GM18505 (cell line): ENCODE measurements at regions not wholly inside any gene's neighbourhood (a gene's known extent, or its start where the extent isn't known, plus 50 kb on each side); places are given as distances from the start of the nearest gene placed in this dataset.
"Not testable (repeated sequence)": the region's sequence is repeated elsewhere in the genome, so short reads cannot be mapped to it uniquely, and the experiment has no call there.

ENCODE experiments used
- ATAC-seq: cut with Tn5 transposase; IDR thresholded peaks from one replicate; pipeline ENCODE4 v1.9.1; 2021; ENCODE audit not compliant: unreplicated experiment
- POLR2A ChIP-seq: IDR thresholded peaks from 4 replicates; pipeline ENCODE4 v1.6.1; 2011; ENCODE audit warnings: borderline replicate concordance; ENCODE audit not compliant: insufficient read depth, insufficient read length; ENCODE audit errors: extremely low read depth

DNA sequence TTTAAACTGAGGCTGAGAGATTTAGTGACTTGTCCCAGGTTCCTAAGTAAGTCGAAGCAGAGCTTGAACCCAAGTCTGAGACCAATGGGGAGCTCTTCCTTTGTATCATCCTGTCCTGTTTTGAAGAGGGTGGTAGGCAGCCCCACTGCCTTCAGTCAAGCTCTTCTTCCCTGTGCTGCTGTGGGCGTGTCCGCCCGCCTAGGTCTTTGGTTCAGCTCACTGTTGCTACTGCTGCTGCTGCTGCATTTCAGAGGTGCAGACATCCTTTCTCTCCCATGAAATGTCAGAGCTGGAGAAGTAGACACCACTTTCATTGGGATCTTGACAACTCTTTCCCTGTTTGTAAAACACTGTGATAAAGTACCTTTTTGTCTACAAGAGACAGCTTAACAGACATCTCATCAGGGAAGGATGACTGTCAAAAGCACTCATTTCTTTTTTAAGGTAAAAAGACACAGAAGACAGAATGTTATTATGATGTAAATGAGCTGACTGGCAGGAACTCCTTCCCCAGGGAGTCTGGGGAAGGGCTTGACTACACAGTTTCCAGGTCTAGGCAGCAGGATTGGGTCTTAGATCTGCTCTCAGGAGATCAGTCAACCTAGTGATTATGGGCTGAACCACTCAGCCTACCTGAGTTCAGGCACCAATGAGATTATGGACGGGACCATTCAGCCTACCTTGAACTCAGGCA is 91.7 kb upstream of the TRIB2 start:
- no peak for TF ChIP-seq POLR2A
- no peak for ATAC-seq

DNA sequence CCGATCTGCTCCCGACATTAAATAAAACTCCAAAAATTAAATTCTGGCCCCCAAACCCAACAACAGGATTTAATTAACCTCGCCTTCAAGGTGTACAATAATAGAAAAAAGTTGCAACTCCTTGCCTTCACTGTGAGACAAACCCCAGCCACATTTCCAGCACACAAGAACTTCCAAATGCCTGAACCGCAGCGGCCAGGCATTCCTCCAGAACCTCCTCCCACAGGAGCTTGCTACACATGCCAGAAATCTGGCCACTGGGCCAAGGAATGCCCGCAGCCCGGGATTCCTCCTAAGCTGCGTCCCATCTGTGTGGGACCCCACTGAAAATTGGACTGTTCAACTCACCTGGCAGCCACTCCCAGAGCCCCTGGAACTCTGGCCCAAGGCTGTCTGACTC is 88.2 kb upstream of the TRIB2 start:
- not testable (repeated sequence) for ATAC-seq

DNA sequence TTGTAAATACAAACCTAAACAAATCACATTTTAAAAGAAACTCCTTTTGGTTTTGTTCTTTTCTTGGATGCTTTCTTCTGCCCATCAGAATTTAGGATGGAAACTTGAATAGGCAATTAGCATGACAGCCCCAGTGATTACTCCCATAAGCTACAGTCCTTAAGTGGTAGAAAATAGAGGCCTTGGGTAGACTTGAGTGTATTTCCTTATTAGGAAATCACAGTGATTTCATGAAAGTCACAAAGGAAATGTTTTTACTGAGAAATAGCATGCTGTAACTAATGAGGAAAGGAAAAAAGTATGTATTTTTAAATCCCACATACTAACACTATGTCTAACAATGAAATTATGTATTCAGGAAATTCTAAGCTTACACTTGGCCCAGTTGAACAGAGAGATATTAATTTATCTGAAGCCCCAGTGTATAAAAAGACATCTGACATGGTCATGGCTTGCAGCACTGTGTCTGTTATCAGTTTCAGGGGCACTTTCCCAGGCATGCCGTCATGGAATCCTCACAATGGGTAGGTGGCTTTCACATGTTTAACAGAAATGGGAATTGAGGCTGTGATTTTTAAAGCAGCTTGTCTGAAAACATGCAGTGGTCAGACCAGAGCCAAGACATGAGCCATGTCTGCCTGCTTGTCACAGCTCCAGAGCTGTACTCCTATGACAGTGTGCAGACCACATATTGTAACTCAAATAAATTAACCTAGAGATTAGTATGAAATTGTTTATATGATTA is 79.7 kb upstream of the TRIB2 start:
- no peak for ATAC-seq
- no peak for TF ChIP-seq POLR2A

DNA sequence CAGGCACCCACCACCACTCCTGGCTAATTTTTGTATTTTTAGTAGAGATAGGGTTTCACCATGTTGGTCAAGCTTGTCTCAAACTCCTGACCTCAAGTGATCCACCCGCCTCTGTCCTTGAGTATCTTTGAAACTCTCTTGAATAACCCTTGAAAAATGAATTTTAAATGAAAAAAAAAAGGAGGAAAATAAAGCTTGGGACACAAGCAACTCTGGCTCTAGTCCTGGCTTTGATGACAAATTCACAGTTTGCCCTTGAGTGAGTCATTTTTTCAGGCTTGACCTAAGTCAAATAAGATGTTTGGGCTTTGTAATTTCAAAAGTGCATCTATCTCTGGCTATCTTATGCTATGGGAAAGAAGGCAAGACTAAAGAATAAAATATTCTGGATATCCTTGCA is 79.0 kb upstream of the TRIB2 start:
- ATAC-seq = no peak
- no peak for TF ChIP-seq POLR2A

DNA sequence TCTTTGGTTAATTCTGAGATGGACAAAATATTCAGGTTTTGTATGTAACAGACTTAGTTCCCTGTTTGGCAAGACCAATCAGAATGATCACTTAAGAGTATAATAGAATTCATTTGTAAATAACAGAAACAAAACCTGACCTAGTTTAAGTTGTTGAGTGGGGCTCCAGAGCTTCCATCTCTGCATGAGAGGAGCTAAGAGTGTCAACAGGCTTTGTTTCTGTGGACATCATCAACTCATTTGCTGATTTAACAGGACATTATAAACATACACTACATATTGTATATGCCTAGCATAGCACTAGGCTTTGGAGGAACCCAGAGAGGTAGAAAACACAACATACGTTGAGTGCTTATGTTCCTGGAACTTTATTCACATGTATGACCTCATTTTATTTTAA is 75.3 kb upstream of the TRIB2 start:
- no peak for ATAC-seq
- no peak for TF ChIP-seq POLR2A

DNA sequence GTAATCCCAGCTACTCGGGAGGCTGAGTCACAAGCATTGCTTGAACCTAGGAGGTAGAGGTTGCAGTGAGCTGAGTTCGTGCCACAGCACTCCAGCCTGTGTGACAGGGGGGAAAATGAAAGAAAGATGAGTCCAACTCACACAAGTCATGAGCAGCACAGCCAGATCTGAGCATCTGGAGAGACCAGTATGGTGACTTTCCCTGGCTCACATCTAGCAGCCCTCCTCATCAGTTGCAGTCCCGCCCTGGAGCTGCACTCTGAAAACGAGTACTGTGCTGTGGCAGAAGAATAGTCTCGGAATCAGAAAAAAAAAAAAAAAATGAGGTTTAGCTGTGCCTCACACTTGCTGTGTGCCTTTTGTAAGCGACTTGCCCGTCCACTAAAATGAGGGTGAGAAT is 74.4 kb upstream of the TRIB2 start:
- TF ChIP-seq POLR2A = no peak
- ATAC-seq = no peak

DNA sequence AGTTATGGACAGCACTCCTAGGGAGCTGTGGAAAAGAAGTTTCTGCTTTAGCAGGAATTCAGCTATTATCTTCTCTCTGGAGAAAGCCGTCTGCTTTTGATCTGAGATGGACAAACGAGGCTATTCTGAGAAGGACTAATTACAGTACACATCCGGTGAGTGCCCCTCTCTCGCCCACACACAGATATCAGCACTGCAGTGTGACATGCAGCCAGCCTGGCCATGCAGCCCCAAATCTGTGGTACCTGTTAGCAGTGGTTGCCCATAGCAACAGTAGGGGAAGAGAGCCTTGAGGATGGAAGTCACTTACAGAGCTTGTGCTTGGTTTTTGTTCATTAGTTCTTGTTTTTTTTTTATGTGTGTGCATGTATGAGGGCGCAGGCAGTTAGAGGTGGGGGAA is 73.9 kb upstream of the TRIB2 start:
- no peak for TF ChIP-seq POLR2A
- ATAC-seq = no peak

DNA sequence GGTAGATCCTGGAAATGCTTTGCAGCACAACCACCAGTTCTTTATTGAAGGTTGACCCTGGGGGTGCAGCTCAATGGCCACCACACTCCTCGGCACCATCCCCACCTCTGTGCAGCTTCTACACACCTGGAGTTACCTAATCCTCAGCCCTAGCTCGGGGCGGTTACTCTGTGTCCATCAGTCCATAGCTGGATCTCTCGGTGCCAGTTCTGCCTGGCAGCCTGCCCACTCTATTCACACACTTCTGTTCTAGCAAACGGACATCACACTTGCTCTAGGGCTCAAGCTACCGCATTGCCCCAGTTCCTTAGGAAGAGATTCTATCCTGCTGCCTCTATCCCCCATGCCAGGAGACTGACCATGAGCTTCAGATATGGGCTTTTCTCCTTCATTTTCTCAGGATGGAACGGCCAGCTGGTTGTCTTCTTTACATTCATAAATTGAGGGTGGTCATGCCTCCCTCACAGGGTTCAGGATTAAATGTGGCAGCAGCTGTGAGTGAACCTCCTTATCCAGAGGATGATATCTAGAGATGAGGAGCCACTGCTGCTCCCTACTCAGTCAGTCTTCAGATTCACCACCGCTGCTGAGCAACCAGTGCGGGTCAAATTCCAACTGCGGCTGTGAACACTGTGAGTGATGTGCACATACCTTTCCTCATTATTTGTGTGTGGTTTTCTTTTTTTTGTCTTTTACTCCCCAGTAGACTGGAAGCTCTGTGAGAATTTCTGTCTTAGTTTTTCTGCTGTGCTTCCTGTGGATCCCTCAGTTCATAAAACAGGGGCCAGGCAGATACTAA is 66.9 kb upstream of the TRIB2 start:
- no peak for ATAC-seq
- no peak for TF ChIP-seq POLR2A

DNA sequence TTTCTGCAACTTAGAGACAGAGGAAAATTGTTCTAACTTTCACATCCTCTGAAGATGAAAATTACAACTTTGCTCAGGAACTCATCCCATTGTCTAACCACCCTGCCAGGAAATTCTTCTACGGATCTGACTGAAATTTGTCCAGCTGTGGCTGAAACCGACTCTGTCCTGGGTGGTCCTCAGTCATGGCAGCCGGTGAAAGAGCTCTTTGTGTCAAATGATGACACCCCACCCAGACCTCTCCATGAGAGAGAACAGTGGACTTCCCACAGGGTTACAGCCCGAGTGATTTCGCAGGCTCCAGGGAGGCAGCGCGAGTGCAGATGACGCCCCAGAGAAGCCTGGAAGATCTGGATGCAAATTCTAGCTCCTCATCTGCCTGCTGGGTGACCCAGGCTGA is 65.1 kb upstream of the TRIB2 start:
- no peak for ATAC-seq
- no peak for TF ChIP-seq POLR2A

DNA sequence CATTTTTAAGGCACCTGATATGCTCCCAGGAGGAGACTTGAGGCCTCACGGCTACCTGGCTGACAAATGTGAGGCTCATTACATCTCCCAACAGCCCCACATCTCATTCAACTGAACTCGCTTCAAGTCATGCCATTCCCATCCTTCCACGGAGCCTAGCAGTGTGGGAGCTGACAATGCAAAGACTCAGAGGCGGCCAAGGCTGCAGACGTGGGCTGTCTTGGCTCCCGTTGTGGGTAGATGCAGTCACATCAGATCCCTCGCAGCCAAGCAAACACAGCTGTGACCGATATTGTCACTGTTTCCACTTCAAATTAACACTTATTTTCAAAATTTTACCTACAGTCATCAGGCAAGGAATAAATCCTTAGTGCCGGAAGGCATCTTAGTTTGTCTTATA is 64.0 kb upstream of the TRIB2 start:
- ATAC-seq = no peak
- TF ChIP-seq POLR2A = no peak

DNA sequence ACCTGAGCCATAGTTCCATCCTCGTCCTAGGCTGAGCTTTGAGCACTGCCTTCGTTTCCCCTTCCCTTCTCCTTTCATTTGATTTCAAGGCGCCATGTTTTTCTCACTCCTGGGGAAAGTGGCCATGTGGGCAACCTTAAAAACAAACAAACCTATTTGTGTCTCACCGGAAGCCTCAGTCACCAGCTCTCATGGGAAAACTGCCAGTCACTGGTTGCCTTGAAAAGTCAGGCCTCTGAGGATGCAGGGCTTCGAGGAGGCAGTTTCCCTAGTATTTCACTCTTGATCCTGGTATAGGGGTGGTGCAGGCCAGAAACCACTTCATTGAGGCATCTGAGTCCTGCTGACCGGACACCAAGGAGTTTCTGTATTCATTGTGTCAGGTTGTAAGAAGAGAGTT is 59.2 kb upstream of the TRIB2 start:
- ATAC-seq = no peak
- TF ChIP-seq POLR2A = no peak

DNA sequence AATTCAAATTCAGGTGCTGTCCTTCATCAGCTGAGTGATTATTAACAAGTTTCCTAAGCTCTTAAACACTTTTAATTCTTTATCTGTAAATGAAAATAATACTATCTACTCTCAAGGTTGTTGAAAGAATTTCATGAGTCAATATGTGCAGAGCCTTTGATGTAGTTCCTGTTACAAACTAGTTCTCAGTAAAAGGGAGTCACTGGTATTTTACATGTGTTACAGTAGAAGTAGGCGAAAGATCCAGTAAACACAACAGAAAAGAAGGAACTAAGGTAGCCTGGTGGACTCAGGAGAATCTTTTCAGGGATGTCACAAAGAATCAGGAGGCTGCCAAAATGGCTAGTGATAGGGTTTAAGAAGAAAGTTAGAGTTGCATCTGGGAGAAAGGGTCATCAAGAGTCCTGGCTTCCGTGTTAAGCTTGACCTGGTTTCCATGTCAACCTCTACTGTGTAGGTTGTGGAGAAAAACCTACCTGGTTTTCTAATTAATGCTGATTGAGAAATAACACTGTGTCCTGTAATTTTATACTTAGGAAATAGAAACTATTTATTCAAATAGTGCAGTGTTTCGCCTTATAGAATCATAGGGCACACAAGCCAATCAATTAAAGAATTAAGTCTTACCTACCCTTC is 58.3 kb upstream of the TRIB2 start:
- no peak for ATAC-seq

DNA sequence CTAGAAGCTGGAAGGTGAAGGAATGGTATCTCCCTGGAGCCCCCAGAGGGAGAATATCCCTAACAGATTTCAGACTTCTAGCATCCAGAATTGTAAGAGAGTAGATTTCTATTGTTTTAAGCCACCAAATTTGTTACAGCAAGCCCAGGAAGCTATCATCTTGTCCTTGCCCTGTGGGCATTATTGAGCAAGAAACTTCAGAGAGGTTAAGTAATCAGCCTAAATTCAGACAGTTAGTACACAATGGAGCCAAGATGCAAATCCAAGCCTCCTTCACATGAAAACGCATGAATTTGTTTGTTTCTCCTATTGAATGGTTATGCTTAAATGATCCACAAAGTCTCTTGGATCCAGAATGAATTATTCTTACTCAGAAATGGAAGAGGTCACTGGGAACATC is 55.2 kb upstream of the TRIB2 start:
- ATAC-seq = no peak
- TF ChIP-seq POLR2A = no peak

More for the DNA sequence above, 58.3 kb upstream of the TRIB2 start:
- TF ChIP-seq POLR2A = no peak

DNA sequence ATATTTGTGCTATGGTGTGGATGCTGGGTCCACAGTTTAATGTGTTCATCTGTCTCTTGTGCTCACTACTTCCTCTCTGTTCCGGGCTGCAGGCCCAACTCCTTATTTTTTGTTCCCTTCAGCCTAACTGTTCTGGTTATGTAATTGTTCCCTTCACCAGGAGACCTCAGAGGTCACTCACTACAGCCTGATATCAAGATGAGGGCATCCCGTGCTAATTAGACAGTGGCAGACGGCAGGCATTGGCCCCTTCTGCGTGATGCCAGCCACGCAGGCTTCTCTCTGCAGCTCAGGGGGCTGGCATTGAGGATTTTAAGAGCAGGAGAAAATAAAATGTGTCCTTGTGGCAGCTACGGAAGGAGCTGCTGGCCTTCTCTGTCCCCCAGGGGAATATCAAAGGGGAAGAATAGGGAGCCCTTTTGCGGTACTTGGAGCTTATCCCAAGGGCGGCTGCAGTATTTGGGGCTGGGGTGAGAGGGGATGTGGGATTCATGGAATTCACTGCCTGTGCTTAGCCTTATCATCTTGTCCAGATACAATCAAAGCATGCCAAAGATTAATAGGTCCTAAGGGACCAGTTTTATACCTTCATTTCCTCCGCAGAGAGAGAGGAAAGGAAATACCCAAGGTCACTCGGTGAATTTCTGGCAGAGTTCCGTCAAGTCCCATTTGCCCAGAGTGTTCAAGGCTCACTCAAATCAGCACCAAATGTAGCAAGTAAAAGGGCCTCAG is 53.3 kb upstream of the TRIB2 start:
- TF ChIP-seq POLR2A = no peak
- ATAC-seq = no peak

DNA sequence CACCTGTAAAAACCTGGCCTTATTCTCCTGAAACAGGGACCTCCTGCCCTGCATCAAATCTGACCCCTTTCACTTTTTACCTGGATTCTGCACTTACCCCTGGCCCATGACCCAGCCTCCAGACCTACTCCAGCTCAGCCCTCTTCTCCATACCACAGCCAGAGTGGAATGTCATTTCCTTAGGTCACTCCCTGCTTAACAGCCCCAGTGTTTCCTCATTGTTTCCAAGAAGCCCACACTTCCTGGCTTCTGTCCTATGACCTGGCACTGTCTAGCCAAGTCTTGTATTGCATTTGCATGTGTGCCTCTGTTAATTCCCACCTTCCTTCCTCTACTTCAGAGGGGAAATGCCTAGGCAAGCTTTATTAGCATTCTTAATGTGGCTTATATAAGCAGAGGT is 51.4 kb upstream of the TRIB2 start:
- no peak for TF ChIP-seq POLR2A
- ATAC-seq = no peak
